Aorta (tissue), 5 donors: ENCODE measurements at regions not wholly inside any gene's neighbourhood (a gene's known extent, or its start where the extent isn't known, plus 50 kb on each side); places are given as distances from the start of the nearest gene placed in this dataset.
"Not testable (repeated sequence)": the region's sequence is repeated elsewhere in the genome, so short reads cannot be mapped to it uniquely, and the experiment has no call there.

ENCODE experiments used
- ATAC-seq: fragments of 200-7000 bp; cut with Tn5 transposase; one replicate; pipeline ENCODE4 v1.9.1; 2022; ENCODE audit warnings: moderate library complexity; ENCODE audit not compliant: low FRiP score
- DNase-seq, 2 donors: peaks; one replicate each; pipeline ENCODE4 v3.0.0-alpha.2; 2020
- H3K27ac ChIP-seq, 2 donors: one replicate each; pipeline ENCODE4 v1.5.1; 2013; ENCODE audit warnings: low read length in 2 of 2, mild to moderate bottlenecking in 2 of 2, moderate library complexity in 2 of 2, control low read depth in 1 of 2, inconsistent platforms in 1 of 2, low read depth in 1 of 2
- H3K27me3 ChIP-seq, 2 donors: one replicate each; pipeline ENCODE4 v1.6.1; 2013; ENCODE audit warnings: control low read depth in 1 of 2, low read length in 1 of 2, mild to moderate bottlenecking in 1 of 2, moderate library complexity in 1 of 2; ENCODE audit not compliant: insufficient read depth in 2 of 2, control insufficient read depth in 1 of 2
- H3K36me3 ChIP-seq, 2 donors: one replicate each; pipeline ENCODE4 v1.6.1; 2013; ENCODE audit warnings: control low read depth in 1 of 2, low read length in 1 of 2, mild to moderate bottlenecking in 1 of 2; ENCODE audit not compliant: insufficient read depth in 2 of 2, control insufficient read depth in 1 of 2
- H3K4me1 ChIP-seq, 2 donors: one replicate each; pipeline ENCODE4 v1.6.1; 2013; ENCODE audit warnings: low read length in 2 of 2, control low read depth in 1 of 2, mild to moderate bottlenecking in 1 of 2, moderate library complexity in 1 of 2; ENCODE audit not compliant: insufficient read depth in 2 of 2, control insufficient read depth in 1 of 2
- H3K4me3 ChIP-seq, 2 donors: one replicate each; pipeline ENCODE4 v1.5.1; 2013; ENCODE audit warnings: low read length in 2 of 2, control low read depth in 1 of 2, mild to moderate bottlenecking in 1 of 2
- H3K9me3 ChIP-seq: one replicate; pipeline ENCODE4 v1.6.1; 2013; ENCODE audit warnings: mild to moderate bottlenecking, low read length; ENCODE audit not compliant: control insufficient read depth
- WGBS, 2 donors: extraction: QIAGEN DNeasy Blood & Tissue Kit; methylation state at CpG; one replicate each; pipeline ENCODE4 v1.1.7; 2013; 5-methylcytosine and 5-hydroxymethylcytosine counted together
- intact Hi-C, 2 donors: fragments of 100-400 bp; cut with DNase I; formaldehyde crosslinking; loops; one replicate each; pipeline versions ENCODE4 v1.14.2 to v1.15.0; 2022
- donor health status: healthy with polysubstance abuse.
- donor health status: Bipolar disorder and iron deficiency.
- donor health status: DM: no; HTN: no; CAD: no.
- donor health status: DM: no; HTN: no; CAD: no.
- donor health status: DM: yes; HTN: yes; CAD: no.

DNA sequence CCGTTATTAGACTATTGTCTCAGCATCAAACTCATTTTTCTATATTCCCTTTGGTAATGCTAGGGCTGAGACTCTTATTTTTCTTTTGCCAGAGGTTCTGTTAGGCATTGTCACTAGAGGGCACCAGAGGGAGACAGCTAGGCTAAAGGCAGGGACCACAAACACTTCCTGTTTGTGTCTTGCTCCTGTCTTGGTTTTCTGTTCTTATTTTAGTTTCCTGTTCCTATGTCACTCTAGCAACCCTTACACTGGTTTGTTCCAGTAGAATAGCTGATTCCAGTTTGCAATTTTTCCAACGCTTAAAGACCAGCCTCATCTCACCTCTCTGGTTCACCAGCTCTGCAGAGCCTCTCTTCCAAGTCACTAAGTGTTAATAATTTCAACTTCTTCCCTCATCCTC lies 772.0 kb downstream of the DIAPH3 start:
- intact Hi-C loops: loop anchor here in 1 of 2 donors (5.0 to 10.0 kb wide), 2 partner anchors 283 to 516 kb away; no protein-coding TSS in a partner anchor
- DNase-seq (peak in 1 of 2 donors; percentile 49), ATAC-seq (peak; percentile 80)
- Histone ChIP-seq H3K9me3 (peaks cover 1% of the 10 kb centered on the region), H3K4me1 (no peaks in the 10 kb centered on the region), H3K27ac (no peak overlapping the region), H3K36me3 (no peaks in the 10 kb centered on the region), H3K4me3 (no peak overlapping the region), H3K27me3 (no peaks in the 10 kb centered on the region)
- 18 to 24% methylated on average over 2 of the region's 2 CpGs for WGBS, 2 donors

DNA sequence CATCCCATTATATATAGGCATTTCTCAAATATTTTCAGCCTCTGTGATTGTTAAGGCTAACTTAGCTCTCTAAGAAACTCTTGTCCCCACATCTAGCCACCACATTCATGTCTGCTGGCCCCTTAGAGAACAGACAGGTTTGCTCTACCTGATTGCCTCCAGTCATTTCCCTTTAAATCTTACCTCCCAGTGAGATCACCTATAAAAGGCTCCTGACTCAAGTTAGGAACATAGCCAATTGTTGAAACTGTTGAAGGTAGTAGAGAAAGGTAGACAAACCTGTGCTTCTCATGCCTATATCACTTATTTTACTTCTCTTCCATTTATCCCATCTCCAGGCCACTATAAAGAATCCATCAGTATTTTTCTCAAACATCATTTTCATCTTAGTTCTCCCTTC lies 771.4 kb downstream of the DIAPH3 start:
- Histone ChIP-seq H3K4me1 (no peaks in the 10 kb centered on the region), H3K36me3 (no peaks in the 10 kb centered on the region), H3K27me3 (no peaks in the 10 kb centered on the region), H3K4me3 (no peak overlapping the region), H3K9me3 (peaks cover 1% of the 10 kb centered on the region), H3K27ac (no peak overlapping the region)
- intact Hi-C loops: loop anchor here in 1 of 2 donors (5.0 to 10.0 kb wide), 2 partner anchors 282 to 515 kb away; no protein-coding TSS in a partner anchor
- ATAC-seq (no peak), DNase-seq (no peak)

DNA sequence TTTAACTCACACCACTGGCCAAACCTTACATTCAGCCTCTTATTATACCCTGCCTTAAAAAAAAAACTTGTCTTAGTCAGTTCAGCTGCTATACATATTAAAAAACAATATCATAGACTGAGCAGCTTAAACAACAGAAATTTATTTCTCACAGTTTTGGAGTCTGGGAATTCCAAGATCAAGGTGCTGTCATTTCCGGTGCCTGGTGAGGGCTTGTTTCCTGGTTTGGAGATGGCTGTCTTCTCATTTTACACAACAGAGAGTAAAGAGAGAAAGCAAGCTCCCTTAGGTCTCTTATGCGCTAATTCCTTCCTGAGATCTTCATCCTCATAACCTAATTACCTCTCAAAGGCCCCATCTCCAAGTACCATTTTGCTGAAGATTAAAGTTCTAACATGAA lies 769.2 kb downstream of the DIAPH3 start:
- no peak overlapping the region for H3K27ac ChIP-seq
- ATAC-seq (no peak), DNase-seq (no peak)
- peaks cover 1% of the 10 kb centered on the region for H3K9me3 ChIP-seq
- no peaks in the 10 kb centered on the region for H3K4me1 ChIP-seq
- no peak overlapping the region for H3K4me3 ChIP-seq
- WGBS, 2 donors: 85 to 91% methylated on average over 2 of the region's 2 CpGs
- intact Hi-C loops: loop anchor here in 1 of 2 donors (5.0 to 10.0 kb wide), 2 partner anchors 280 to 513 kb away; no protein-coding TSS in a partner anchor
- H3K27me3 ChIP-seq: no peaks in the 10 kb centered on the region
- no peaks in the 10 kb centered on the region for H3K36me3 ChIP-seq

DNA sequence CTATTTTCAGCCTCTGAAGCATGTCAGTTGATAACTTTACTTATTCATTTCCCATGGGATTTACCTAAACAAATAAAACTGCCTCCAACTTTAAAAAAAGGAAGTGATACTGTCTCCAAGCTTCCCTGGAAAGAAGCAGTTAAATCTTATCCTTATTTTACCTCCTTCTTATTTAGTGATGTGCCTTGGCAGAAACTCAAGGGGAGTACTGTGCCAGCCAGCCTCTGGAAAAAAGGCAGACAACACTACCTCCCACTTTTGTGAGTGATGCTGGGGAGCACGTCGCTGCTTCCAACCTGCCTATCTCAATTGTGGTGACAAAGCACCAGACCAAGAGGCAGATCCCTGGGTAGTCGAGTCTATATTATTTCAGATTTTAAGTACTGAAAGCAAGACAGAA lies 765.6 kb downstream of the DIAPH3 start:
- Histone ChIP-seq H3K4me1 (no peaks in the 10 kb centered on the region), H3K4me3 (no peak overlapping the region), H3K9me3 (no peaks in the 10 kb centered on the region), H3K27ac (no peak overlapping the region), H3K27me3 (no peaks in the 10 kb centered on the region), H3K36me3 (no peaks in the 10 kb centered on the region)
- DNase-seq (no peak), ATAC-seq (no peak)
- intact Hi-C loops: loop anchor here in 1 of 2 donors (10.0 kb wide), 1 partner anchor 277 kb away; no protein-coding TSS in a partner anchor
- WGBS, 2 donors: 11 to 12% methylated on average over 3 of the region's 3 CpGs

DNA sequence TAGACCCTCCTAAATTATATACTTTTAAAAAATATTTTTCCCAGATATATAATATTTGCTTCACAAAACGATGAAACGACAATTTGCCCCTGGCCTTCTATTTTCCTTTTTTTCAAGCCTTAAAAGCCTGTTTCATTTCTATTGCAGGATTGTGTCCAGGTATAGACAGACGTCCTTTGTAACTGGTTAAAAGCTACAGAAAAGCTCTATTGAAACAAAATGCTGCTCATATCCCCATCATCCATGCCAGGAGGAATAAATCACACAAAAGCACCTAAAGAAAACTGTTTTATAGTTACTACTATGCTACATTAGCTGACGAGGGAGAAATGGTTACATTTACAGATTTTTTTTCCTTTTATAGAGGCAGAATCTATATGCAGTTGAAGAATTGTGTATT lies 765.1 kb downstream of the DIAPH3 start:
- Histone ChIP-seq H3K27me3 (no peaks in the 10 kb centered on the region), H3K4me3 (no peak overlapping the region), H3K9me3 (no peaks in the 10 kb centered on the region), H3K27ac (no peak overlapping the region), H3K4me1 (no peaks in the 10 kb centered on the region), H3K36me3 (no peaks in the 10 kb centered on the region)
- no peak for ATAC-seq
- 89 to 90% methylated on average over 4 of the region's 4 CpGs for WGBS, 2 donors
- DNase-seq: no peak
- intact Hi-C loops: loop anchor here in 1 of 2 donors (10.0 kb wide), 1 partner anchor 276 kb away; no protein-coding TSS in a partner anchor

DNA sequence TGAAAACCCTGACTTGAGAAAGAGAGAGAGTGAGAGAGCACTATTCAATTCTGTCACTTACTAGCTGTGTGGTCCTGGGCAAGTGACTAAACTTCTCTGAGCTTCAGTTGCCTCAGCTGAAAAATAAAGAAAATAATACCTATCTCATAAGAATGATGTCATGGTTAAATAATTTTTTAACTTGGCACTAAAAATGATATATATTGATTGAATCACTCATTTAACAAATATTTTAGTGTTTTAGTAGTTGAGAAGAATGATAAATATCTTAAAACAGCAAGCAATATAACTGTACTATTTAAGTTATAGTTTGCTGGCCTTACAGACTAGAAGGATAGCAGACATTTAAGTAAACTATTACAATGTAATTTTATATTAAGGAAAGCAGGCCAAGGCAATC lies 764.2 kb downstream of the DIAPH3 start:
- H3K27me3 ChIP-seq: no peaks in the 10 kb centered on the region
- H3K4me3 ChIP-seq: no peak overlapping the region
- DNase-seq (no peak), ATAC-seq (no peak)
- intact Hi-C loops: loop anchor here in 1 of 2 donors (10.0 kb wide), 1 partner anchor 275 kb away; no protein-coding TSS in a partner anchor
- no peak overlapping the region for H3K27ac ChIP-seq
- no peaks in the 10 kb centered on the region for H3K9me3 ChIP-seq
- no peaks in the 10 kb centered on the region for H3K4me1 ChIP-seq
- no peaks in the 10 kb centered on the region for H3K36me3 ChIP-seq

DNA sequence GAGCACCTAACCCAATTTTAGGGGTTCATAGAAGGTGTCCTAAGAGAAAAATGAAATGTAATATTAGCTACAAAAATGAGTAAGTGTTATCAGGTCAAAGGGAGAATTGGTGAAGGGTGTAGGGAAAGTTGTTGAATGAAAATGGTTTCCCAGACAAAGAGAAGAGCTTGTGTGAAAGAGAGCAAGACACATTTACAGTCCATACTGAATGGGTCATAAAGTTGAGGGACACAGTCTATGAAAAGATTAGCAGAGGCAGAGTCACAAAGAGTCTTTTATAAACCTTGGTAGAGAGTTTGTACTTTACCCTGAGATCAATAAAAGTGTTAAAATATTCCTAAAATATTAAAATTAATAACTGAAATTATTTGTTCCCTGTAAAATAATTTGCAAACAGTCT lies 759.4 kb downstream of the DIAPH3 start:
- no peaks in the 10 kb centered on the region for H3K9me3 ChIP-seq
- intact Hi-C loops: no loop called here

DNA sequence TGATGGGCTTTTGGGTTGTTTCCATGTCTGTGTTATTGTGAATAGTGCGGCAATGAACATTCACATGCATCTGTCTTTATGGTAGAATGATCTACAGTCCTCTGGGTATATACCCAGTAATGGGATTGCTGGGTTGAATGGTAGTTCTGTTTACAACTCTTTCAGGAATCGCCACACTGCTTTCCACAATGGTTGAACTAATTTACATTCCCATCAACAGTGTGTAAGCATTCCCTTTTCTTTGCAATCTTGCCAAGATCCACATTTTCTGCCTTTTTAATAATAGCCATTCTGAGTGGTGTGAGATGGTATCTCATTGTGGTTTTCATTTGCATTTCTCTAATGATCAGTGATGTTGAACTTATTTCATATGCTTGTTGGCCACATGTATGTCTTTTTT lies 756.5 kb downstream of the DIAPH3 start:
- H3K4me1 ChIP-seq, intact Hi-C loops, H3K4me3 ChIP-seq, H3K9me3 ChIP-seq, H3K36me3 ChIP-seq, H3K27me3 ChIP-seq, ATAC-seq, H3K27ac ChIP-seq, DNase-seq: not testable (repeated sequence)
- 93% methylated on average over 2 of the region's 2 CpGs for WGBS, 2 donors

More for the DNA sequence above, 759.4 kb downstream of the DIAPH3 start:
- Histone ChIP-seq H3K27ac (no peak overlapping the region), H3K36me3 (no peaks in the 10 kb centered on the region), H3K27me3 (no peaks in the 10 kb centered on the region), H3K4me3 (no peak overlapping the region), H3K4me1 (no peaks in the 10 kb centered on the region)
- ATAC-seq (no peak), DNase-seq (no peak)

DNA sequence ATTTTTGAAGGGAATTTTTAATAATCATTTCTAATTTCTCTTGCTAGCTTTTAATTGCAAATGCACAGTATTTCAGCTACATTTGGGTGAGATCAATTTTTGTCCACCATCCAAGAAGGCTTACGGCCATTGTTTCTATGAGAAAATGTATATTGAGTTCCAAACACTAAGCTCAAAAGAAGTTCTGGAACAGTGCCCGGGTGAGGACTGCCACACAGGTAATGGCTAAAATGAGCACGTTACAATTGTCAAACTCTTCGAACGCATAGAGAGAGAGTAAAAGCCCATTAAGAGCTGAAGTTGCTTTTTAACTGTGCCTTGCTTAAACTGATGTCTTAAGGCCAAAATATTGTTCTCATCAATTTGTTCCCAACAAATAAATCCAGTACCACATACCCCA lies 755.0 kb downstream of the DIAPH3 start:
- ATAC-seq: no peak
- Histone ChIP-seq H3K9me3 (no peaks in the 10 kb centered on the region), H3K27ac (no peak overlapping the region), H3K36me3 (no peaks in the 10 kb centered on the region), H3K27me3 (no peaks in the 10 kb centered on the region), H3K4me1 (no peaks in the 10 kb centered on the region), H3K4me3 (no peak overlapping the region)
- WGBS, 2 donors: 90% methylated on average over 5 of the region's 5 CpGs
- intact Hi-C loops: no loop called here
- DNase-seq: no peak
